ENCODE measurements at regions not wholly inside any gene's neighbourhood (a gene's known extent, or its start where the extent isn't known, plus 50 kb on each side); places are given as distances from the start of the nearest gene placed in this dataset.
"Not testable (repeated sequence)": the region's sequence is repeated elsewhere in the genome, so short reads cannot be mapped to it uniquely, and the experiment has no call there.

- no peak for DNase-seq
Observed at GRCh38 chr1:229118477-229119061, 152.3 kb upstream of the RAB4A start.

- DNase-seq = no peak
Observed at GRCh38 chr1:229119161-229119560, 151.8 kb upstream of the RAB4A start.

DNA sequence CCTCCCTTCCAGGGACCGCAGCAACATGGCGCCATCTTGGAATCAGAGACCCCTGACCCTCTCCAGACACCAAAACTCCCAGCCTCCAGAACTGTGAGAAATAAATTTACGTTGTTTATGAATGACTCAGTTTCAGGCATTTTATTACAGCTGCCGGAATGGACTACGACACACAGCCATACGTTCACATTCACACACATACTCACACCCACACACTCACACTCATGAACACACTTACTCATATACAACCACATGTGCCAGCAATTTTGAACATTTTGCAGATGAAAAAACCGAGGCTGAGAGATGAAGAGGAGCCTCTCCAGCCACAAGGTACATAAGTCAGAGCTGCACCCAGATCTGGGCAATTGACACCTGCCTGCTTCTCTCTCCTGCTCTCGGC lies 151.0 kb upstream of the RAB4A start:
- DNase-seq = no peak

- no peak for DNase-seq
Observed at GRCh38 chr1:229121845-229122436, 149.0 kb upstream of the RAB4A start.

DNA sequence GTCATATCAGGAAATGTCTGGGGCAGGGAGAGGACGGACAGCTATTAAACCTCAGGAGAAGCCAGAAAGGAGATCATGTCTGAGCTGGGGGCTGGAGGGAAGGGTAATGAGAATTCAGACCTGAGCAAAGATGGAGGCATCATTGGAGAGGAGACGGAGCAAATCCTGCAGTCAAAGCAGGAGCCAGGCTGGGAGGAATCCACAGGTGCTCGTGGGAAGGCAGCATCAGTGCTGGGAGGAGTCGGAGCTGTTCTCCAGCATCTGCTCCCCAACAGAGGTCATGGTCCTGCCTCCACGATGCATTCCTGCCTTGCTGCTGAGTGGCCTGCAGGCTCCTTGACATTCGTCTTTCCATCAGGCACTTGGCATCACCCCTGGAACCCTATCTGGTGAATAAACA lies 148.3 kb upstream of the RAB4A start:
- DNase-seq = no peak

DNA sequence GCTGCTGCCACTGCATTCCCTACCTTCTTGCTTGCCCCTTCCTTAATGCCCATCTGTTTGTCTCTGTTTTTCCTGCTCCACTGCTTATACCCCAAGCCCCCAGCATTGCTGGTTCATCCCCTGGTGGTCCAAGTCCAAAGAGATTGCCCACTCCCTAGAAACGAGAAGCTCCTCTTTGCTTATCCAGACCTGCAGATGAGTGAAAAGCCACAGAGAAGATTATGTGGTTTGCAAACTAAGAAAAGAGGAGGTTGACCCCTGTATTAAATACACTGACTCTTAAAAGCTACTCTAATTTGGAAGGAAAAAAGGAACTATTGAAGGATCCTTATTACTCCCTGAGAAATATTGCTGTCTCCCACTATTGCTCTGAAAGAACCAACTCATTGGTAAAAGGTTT lies 146.8 kb upstream of the RAB4A start:
- no peak for DNase-seq

DNA sequence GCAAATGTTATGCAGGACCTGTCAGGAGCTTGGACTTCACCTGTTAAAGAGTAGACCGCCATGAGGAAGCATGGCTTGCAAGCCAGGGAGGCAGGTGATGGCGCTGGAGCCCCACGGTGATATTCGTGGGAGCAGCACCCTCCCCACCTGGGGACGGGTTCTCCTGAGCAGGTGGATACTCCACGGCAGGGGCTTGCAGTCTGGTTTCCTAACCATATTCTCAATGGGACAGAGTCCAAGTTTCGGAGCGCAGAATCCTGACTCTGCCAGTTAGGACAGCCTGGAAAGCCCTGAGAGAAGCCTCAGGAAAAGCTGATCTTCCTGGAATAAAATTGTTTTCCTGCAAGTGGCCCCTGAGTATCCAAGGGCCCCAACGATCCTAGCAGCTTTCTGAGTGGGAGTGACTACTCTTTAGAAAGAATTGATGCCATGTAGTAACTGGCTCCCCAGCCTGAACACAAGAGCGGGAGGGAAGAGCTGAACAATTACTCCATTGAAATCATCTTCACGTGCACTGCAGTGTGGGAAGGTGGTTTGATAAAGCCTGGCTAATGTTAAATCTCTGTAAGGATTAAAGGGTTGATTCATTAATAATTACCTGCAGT lies 146.3 kb upstream of the RAB4A start:
- DNase-seq = no peak

GRCh38 chr1:229127301-229127700 lies 143.6 kb upstream of the RAB4A start:
- no peak for DNase-seq

GRCh38 chr1:229128066-229128608 lies 142.8 kb upstream of the RAB4A start:
- DNase-seq = peak in 1 of 2 experiments; percentile 67

DNA sequence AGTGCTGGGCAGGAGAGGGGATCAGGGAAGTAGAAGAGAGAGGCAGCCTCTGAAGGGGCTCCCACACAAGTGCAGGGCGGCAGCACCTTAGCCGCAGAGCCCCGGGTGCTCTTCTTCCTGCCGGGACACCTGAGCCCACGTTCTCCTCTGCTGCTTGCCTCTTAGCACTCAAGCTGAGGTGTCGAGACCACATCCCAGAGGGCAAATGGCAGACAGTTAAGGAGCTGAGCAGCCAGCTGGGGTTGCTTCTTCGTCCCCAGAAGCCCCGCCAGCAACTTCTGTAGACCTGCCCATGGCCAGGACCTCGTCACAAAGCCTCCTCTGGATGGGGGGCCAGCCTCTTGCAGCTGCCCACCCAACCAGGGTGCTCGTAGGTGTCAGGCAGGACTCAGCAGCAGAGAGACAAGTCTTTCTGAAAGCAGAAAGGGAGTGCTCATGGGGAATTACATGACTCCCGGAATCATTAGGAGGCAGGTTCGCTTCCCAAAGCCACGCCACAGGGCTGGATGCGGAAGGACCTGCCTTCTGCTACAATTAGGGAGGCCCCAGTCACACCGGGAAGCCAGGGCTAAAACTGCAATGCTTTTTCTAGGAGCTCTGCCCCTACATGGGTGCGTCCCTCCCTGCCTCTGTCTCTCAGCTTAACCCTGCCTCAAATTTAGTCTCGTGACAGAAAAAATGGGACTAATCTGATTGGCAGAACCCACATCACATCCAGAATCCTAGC lies 141.4 kb upstream of the RAB4A start:
- DNase-seq = peak in 1 of 2 experiments; percentile 20

- DNase-seq = no peak
Observed at GRCh38 chr1:229130028-229130668, 140.8 kb upstream of the RAB4A start.

- no peak for DNase-seq
Observed at GRCh38 chr1:229131243-229132105, 139.4 kb upstream of the RAB4A start.

DNA sequence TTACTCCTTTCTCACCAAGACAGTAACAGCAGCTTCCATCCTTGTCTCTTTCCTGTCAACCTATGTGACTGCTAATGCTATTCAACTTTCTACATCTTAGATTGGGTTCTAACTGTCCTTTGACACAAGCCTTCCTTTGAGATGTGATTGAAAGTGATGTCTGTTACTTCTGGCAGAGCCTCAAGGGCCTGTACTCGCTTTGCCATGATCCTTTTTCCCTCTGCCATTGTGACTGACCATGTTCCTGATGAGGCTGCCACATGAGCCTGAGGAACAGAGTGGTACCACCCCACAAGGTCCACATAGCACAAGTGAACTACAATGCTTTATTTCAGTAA lies 138.8 kb upstream of the RAB4A start:
- DNase-seq = no peak

GRCh38 chr1:229132706-229133105 lies 138.2 kb upstream of the RAB4A start:
- no peak for DNase-seq

GRCh38 chr1:229133151-229133550 lies 137.8 kb upstream of the RAB4A start:
- no peak for DNase-seq

GRCh38 chr1:229133811-229134210 lies 137.1 kb upstream of the RAB4A start:
- no peak for DNase-seq

DNA sequence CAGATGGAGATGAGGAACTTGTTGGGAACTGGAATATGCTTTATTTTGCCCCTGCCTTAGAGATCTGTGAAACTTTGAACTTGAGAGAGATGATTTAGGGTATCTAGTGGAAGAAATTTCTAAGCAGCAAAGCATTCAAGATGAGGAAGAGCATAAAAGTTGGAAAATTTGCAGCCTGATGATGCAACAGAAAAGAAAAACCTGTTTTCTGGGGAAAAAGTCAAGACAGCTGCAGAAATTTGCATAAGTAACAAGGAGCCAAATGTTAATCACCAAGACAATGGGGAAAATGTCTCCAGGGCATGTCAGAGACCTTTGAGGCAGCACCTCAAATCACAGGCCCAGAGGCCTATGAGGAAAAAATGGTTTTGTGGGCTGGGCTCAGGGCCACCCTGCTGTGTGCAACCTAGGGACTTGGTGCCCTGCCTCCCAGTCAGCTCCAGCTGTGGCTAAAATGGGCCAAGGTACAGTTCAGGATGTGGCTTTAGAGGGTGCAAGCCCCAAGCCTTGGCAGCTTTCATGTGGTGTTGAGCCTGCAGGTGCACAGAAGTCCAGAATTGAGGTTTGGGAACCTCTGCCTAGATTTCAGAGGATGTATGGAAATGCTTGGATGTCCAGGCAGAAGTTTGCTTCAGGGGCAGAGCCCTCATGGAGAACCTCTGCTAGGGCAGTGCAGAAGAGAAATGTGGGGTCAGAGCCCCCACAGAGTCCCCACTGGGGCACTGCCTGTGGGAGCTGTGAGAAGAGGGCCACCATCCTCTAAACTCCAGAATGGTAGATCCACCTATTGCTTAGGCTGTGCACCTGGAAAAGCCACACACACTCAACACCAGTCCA lies 136.3 kb upstream of the RAB4A start:
- DNase-seq = not testable (repeated sequence)

DNA sequence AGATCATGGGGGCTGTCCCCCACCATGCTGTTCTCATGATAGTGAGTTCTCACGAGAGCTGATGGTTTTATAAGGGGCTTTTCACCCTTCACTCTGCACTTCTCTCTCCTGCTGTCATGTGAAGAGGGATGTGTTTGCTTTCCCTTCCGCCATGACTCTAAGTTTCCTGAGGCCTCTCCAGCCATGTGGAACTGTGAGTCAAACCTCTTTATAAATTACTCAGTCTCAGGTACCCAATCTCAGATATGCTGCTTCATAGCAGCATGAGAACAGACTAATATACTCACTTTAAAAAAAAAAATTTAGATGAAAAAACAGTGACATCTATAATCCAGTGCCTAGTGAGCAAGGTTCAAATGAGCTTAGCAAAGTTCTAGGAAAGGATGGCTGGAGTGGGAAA lies 135.1 kb upstream of the RAB4A start:
- no peak for DNase-seq

DNA sequence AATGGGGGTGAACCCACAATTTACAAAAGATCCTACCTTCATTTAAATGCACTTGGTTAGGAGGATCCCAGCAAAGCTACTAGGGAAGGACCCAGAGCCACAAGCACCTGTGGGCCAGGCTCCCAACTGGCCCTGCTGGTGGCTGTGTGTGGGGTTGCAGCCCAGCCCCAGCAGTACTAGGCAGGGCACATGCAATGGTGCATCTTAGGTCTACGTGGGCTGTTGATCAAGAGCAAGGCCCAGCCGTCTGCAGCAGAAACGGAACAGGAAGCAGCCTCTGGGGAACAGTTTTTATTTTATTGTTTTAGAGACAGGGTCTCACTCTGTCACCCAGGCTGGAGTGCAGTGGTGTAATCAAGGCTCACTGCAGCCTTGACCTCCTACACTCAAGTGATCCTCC lies 134.1 kb upstream of the RAB4A start:
- DNase-seq = no peak

GRCh38 chr1:229137271-229137670 lies 133.6 kb upstream of the RAB4A start:
- no peak for DNase-seq

GRCh38 chr1:229138058-229138457 lies 132.9 kb upstream of the RAB4A start:
- DNase-seq = no peak
